ENCODE measurements at regions not wholly inside any gene's neighbourhood (a gene's known extent, or its start where the extent isn't known, plus 50 kb on each side); places are given as distances from the start of the nearest gene placed in this dataset.

DNA sequence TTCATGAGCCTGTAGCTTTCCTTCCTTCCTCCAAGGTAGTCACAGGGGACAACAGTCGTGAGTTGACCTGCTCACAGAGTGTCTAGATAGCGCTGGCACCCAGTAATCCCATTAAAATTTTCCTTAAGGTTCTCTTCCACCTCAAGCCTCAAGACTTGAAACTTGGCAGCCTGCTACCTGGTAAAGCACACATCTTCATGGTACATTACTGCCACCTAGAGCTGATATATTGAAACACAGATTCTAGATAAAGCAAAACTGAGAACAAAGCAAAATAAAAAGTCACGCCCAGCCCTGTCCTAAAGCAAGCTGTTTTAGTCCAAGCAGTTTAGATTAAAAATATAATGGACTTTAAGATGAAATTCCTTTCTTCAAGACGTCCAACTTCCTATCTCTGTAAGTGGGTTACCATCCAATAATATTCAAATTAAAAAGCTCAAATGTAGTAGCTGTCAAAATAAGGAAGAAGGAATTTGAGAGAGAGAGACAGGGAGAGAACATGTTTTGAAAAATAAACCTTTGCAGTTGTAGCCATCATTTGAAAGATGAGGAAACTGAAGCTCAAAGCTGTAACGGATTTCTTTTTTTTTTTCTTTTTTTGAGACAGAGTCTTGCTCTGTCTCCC lies 50.7 kb upstream of the CD83 start:
- H3K9me3 ChIP-seq (ENCODE audit: control insufficient read depth, insufficient read depth, low read length), result no peaks in the 10 kb centered on the region
- H3K4me1 ChIP-seq (ENCODE audit: control insufficient read depth, insufficient read depth, low read length), result no peaks in the 10 kb centered on the region
- no peaks in the 10 kb centered on the region for H3K36me3 ChIP-seq (ENCODE audit: control insufficient read depth, insufficient read depth, low read length)
- no peak overlapping the region for H3K27ac ChIP-seq (ENCODE audit: low read depth, low read length)
- H3K27me3 ChIP-seq (ENCODE audit: control insufficient read depth, insufficient read depth, low read length), result no peaks in the 10 kb centered on the region
- no peak overlapping the region for H3K9ac ChIP-seq (ENCODE audit: low read depth, low read length)
- no peak overlapping the region for H3K4me3 ChIP-seq (ENCODE audit: low read depth, low read length)

DNA sequence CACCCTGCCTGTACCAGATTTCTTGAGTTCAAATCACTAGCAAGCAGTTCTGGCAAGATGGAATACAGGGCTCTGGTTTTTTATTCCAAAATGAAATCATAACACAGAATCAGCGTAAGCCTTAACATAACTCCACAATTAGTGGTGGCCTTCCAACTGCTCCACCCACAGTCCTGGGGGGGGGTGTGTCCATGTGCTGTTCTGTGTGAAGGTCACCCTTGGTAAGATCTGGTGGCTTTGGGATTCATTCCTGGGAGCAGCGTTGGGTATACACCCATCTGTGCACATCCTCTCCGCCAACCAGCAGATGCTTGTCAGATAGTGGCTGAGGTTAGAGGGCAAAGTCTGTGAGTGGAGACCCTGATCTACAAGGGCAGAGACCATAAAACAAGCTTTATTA lies 49.9 kb upstream of the CD83 start:
- no peaks in the 10 kb centered on the region for H3K27me3 ChIP-seq (ENCODE audit: control insufficient read depth, insufficient read depth, low read length)
- no peaks in the 10 kb centered on the region for H3K36me3 ChIP-seq (ENCODE audit: control insufficient read depth, insufficient read depth, low read length)
- H3K4me1 ChIP-seq (ENCODE audit: control insufficient read depth, insufficient read depth, low read length), result no peaks in the 10 kb centered on the region
- no peak overlapping the region for H3K27ac ChIP-seq (ENCODE audit: low read depth, low read length)
- H3K9ac ChIP-seq (ENCODE audit: low read depth, low read length), result no peak overlapping the region
- no peak overlapping the region for H3K4me3 ChIP-seq (ENCODE audit: low read depth, low read length)
- no peaks in the 10 kb centered on the region for H3K9me3 ChIP-seq (ENCODE audit: control insufficient read depth, insufficient read depth, low read length)

Measured in HUES48 (cell line).